GM19023 (cell line): ENCODE measurements at regions not wholly inside any gene's neighbourhood (a gene's known extent, or its start where the extent isn't known, plus 50 kb on each side); places are given as distances from the start of the nearest gene placed in this dataset.

Experiments
- ATAC-seq: cut with Tn5 transposase; IDR thresholded peaks from one replicate; pipeline ENCODE4 v1.9.1; 2021; ENCODE audit warnings: mild to moderate bottlenecking, moderate library complexity; ENCODE audit not compliant: unreplicated experiment

- ATAC-seq, result no peak
Observed at GRCh38 chr4:54542540-54543041, 115.2 kb upstream of the KIT start.

- ATAC-seq, result no peak
Observed at GRCh38 chr4:54543088-54543795, 114.5 kb upstream of the KIT start.

GRCh38 chr4:54545663-54546424 is 111.9 kb upstream of the KIT start:
- no peak for ATAC-seq

GRCh38 chr4:54547299-54548097 is 110.3 kb upstream of the KIT start:
- ATAC-seq, result peak; percentile 78

GRCh38 chr4:54548098-54548620 is 109.6 kb upstream of the KIT start:
- ATAC-seq, result peak; percentile 43

- no peak for ATAC-seq
Observed at GRCh38 chr4:54548831-54549460, 108.8 kb upstream of the KIT start.

GRCh38 chr4:54550395-54551171 is 107.2 kb upstream of the KIT start:
- no peak for ATAC-seq

- ATAC-seq, result no peak
Observed at GRCh38 chr4:54553001-54553400, 104.8 kb upstream of the KIT start.

- ATAC-seq, result no peak
Observed at GRCh38 chr4:54554339-54554990, 103.3 kb upstream of the KIT start.

GRCh38 chr4:54556051-54556450 is 101.7 kb upstream of the KIT start:
- ATAC-seq, result no peak

- no peak for ATAC-seq
Observed at GRCh38 chr4:54556587-54556986, 101.2 kb upstream of the KIT start.

- ATAC-seq, result no peak
Observed at GRCh38 chr4:54558889-54559677, 98.7 kb upstream of the KIT start.

- no peak for ATAC-seq
Observed at GRCh38 chr4:54560513-54560912, 97.2 kb upstream of the KIT start.

- no peak for ATAC-seq
Observed at GRCh38 chr4:54561940-54562339, 95.8 kb upstream of the KIT start.

- peak; percentile 90 for ATAC-seq
Observed at GRCh38 chr4:54566608-54567007, 91.1 kb upstream of the KIT start.

GRCh38 chr4:54567327-54567726 is 90.4 kb upstream of the KIT start:
- ATAC-seq, result no peak

- no peak for ATAC-seq
Observed at GRCh38 chr4:54568184-54568583, 89.6 kb upstream of the KIT start.

- no peak for ATAC-seq
Observed at GRCh38 chr4:54570822-54571221, 86.9 kb upstream of the KIT start.
